ENCODE measurements at regions not wholly inside any gene's neighbourhood (a gene's known extent, or its start where the extent isn't known, plus 50 kb on each side); places are given as distances from the start of the nearest gene placed in this dataset.

GRCh38 chr2:15881120-15881433 lies 59.3 kb upstream of the MYCN start:
- no peaks in the 10 kb centered on the region for H3K4me1 ChIP-seq
- ATAC-seq (no peak), DNase-seq (no peak)
- H3K36me3 ChIP-seq (replicated peaks in 1 of 2; ENCODE audit: insufficient read depth in 1 of 2, low read depth in 2 of 2) = no peaks in the 10 kb centered on the region
- H3K27ac ChIP-seq = no peak overlapping the region
- H3K4me3 ChIP-seq = no peak overlapping the region
- no peaks in the 10 kb centered on the region for H3K27me3 ChIP-seq
- WGBS, 2 donors = 71 to 73% methylated on average over 6 to 7 of the region's 7 CpGs
- no peaks in the 10 kb centered on the region for H3K9me3 ChIP-seq
- no peak for TF ChIP-seq CTCF (IDR thresholded peaks at IDR 0.05)
- no peak for TF ChIP-seq POLR2A (IDR thresholded peaks at IDR 0.05)
- intact Hi-C loops (cut with DNase I) = no loop called here

GRCh38 chr2:15881676-15882075 lies 58.7 kb upstream of the MYCN start:
- ATAC-seq (no peak), DNase-seq (no peak)
- no peak for TF ChIP-seq POLR2A (IDR thresholded peaks at IDR 0.05)
- TF ChIP-seq CTCF (IDR thresholded peaks at IDR 0.05) = no peak
- intact Hi-C loops (cut with DNase I) = no loop called here
- no peaks in the 10 kb centered on the region for H3K4me1 ChIP-seq
- H3K4me3 ChIP-seq = no peak overlapping the region
- no peaks in the 10 kb centered on the region for H3K36me3 ChIP-seq (replicated peaks in 1 of 2; ENCODE audit: insufficient read depth in 1 of 2, low read depth in 2 of 2)
- 65 to 70% methylated on average over 2 of the region's 2 CpGs for WGBS, 2 donors
- no peaks in the 10 kb centered on the region for H3K9me3 ChIP-seq
- no peaks in the 10 kb centered on the region for H3K27me3 ChIP-seq
- H3K27ac ChIP-seq = no peak overlapping the region

GRCh38 chr2:15882761-15883497 lies 57.4 kb upstream of the MYCN start:
- no peaks in the 10 kb centered on the region for H3K27me3 ChIP-seq
- TF ChIP-seq POLR2A (IDR thresholded peaks at IDR 0.05) (no peak), CTCF (IDR thresholded peaks at IDR 0.05) (no peak)
- H3K9me3 ChIP-seq = no peaks in the 10 kb centered on the region
- WGBS, 2 donors = 80 to 86% methylated on average over 5 of the region's 5 CpGs
- H3K27ac ChIP-seq = no peak overlapping the region
- H3K4me3 ChIP-seq = no peak overlapping the region
- H3K36me3 ChIP-seq (replicated peaks in 1 of 2; ENCODE audit: insufficient read depth in 1 of 2, low read depth in 2 of 2) = no peaks in the 10 kb centered on the region
- H3K4me1 ChIP-seq = no peaks in the 10 kb centered on the region
- ATAC-seq = no peak
- DNase-seq = no peak
- intact Hi-C loops (cut with DNase I) = no loop called here

GRCh38 chr2:15883684-15884083 lies 56.7 kb upstream of the MYCN start:
- no peaks in the 10 kb centered on the region for H3K27me3 ChIP-seq
- no peaks in the 10 kb centered on the region for H3K4me1 ChIP-seq
- WGBS, 2 donors = 55 to 76% methylated on average over 2 of the region's 2 CpGs
- H3K36me3 ChIP-seq (replicated peaks in 1 of 2; ENCODE audit: insufficient read depth in 1 of 2, low read depth in 2 of 2) = no peaks in the 10 kb centered on the region
- no peak overlapping the region for H3K27ac ChIP-seq
- no peaks in the 10 kb centered on the region for H3K9me3 ChIP-seq
- no peak for TF ChIP-seq POLR2A (IDR thresholded peaks at IDR 0.05)
- TF ChIP-seq CTCF (IDR thresholded peaks at IDR 0.05) = no peak
- DNase-seq (no peak), ATAC-seq (no peak)
- intact Hi-C loops (cut with DNase I) = no loop called here
- no peak overlapping the region for H3K4me3 ChIP-seq

- DNase-seq (no peak), ATAC-seq (no peak)
- Histone ChIP-seq H3K4me3 (no peak overlapping the region), H3K27me3 (no peaks in the 10 kb centered on the region), H3K9me3 (no peaks in the 10 kb centered on the region), H3K4me1 (no peaks in the 10 kb centered on the region), H3K36me3 (replicated peaks in 1 of 2; ENCODE audit: insufficient read depth in 1 of 2, low read depth in 2 of 2) (no peaks in the 10 kb centered on the region), H3K27ac (no peak overlapping the region)
- TF ChIP-seq CTCF (IDR thresholded peaks at IDR 0.05) (no peak), POLR2A (IDR thresholded peaks at IDR 0.05) (no peak)
- 79% methylated on average over 2 of the region's 2 CpGs for WGBS, 2 donors
- intact Hi-C loops (cut with DNase I) = no loop called here
These were observed 55.6 kb upstream of the MYCN start for GRCh38 chr2:15884790-15885189.

All from body of pancreas (tissue), 4 donors.